Right lobe of liver (tissue), 4 donors: ENCODE measurements at regions not wholly inside any gene's neighbourhood (a gene's known extent, or its start where the extent isn't known, plus 50 kb on each side); places are given as distances from the start of the nearest gene placed in this dataset.

Experiments
- POLR2A ChIP-seq: fragments of 450-650 bp; IDR thresholded peaks from one replicate; pipeline ENCODE4 v1.6.1; 2017; ENCODE audit warnings: antibody characterized with exemption, mild to moderate bottlenecking
- TF ChIP-seq, protein P1 (sequence below), 4 donors: fragments of 200-600 bp in 3 of 4; fragments of 450-650 bp in 1 of 4; IDR thresholded peaks; one replicate each; pipeline versions ENCODE4 v1.5.1 to v1.8.0; 2016 to 2022; ENCODE audit warnings: antibody characterized with exemption in 4 of 4, mild to moderate bottlenecking in 2 of 4
- donor health status: DM: no; HTN: no; CAD: no.
- donor health status: DM: no; HTN: no; CAD: no.
- donor health status: DM: no; HTN: yes; CAD: no.

- TF ChIP-seq, protein P1, sequence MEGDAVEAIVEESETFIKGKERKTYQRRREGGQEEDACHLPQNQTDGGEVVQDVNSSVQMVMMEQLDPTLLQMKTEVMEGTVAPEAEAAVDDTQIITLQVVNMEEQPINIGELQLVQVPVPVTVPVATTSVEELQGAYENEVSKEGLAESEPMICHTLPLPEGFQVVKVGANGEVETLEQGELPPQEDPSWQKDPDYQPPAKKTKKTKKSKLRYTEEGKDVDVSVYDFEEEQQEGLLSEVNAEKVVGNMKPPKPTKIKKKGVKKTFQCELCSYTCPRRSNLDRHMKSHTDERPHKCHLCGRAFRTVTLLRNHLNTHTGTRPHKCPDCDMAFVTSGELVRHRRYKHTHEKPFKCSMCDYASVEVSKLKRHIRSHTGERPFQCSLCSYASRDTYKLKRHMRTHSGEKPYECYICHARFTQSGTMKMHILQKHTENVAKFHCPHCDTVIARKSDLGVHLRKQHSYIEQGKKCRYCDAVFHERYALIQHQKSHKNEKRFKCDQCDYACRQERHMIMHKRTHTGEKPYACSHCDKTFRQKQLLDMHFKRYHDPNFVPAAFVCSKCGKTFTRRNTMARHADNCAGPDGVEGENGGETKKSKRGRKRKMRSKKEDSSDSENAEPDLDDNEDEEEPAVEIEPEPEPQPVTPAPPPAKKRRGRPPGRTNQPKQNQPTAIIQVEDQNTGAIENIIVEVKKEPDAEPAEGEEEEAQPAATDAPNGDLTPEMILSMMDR (IDR thresholded peaks at IDR 0.05) = no peak
- TF ChIP-seq POLR2A = no peak
Measured at GRCh38 chr19:33895366-33895765, 98.7 kb downstream of the KCTD15 start.
